ENCODE measurements at regions not wholly inside any gene's neighbourhood (a gene's known extent, or its start where the extent isn't known, plus 50 kb on each side); places are given as distances from the start of the nearest gene placed in this dataset.

- 47 to 51% methylated on average over 3 of the region's 3 CpGs for WGBS, 2 donors
- TF ChIP-seq EP300 (IDR thresholded peaks at IDR 0.05) (no peak), POLR2A (IDR thresholded peaks at IDR 0.05) (no peak), CTCF (IDR thresholded peaks at IDR 0.05) (no peak)
- Histone ChIP-seq H3K9me3 (no peaks in the 10 kb centered on the region), H3K4me1 (no peaks in the 10 kb centered on the region), H3K36me3 (no peaks in the 10 kb centered on the region), H3K27ac (no peak overlapping the region), H3K4me3 (no peak overlapping the region), H3K27me3 (no peaks in the 10 kb centered on the region)
- no peak for DNase-seq (ENCODE audit: low spot score in 2 of 2)
Measured at GRCh38 chr4:123522646-123523045, 126.1 kb downstream of the SPRY1 start.

- 91 to 94% methylated on average over 5 of the region's 5 CpGs for WGBS, 2 donors
- TF ChIP-seq EP300 (IDR thresholded peaks at IDR 0.05) (no peak), POLR2A (IDR thresholded peaks at IDR 0.05) (no peak), CTCF (IDR thresholded peaks at IDR 0.05) (no peak)
- no peaks in the 10 kb centered on the region for H3K9me3 ChIP-seq
- no peaks in the 10 kb centered on the region for H3K27me3 ChIP-seq
- no peak overlapping the region for H3K4me3 ChIP-seq
- H3K4me1 ChIP-seq: no peaks in the 10 kb centered on the region
- H3K27ac ChIP-seq: no peak overlapping the region
- H3K36me3 ChIP-seq: no peaks in the 10 kb centered on the region
- no peak for DNase-seq (ENCODE audit: low spot score in 2 of 2)
Measured at GRCh38 chr4:123524958-123525628, 128.5 kb downstream of the SPRY1 start.

GRCh38 chr4:123526511-123526910 is 129.9 kb downstream of the SPRY1 start:
- no peaks in the 10 kb centered on the region for H3K36me3 ChIP-seq
- DNase-seq (ENCODE audit: low spot score in 2 of 2): no peak
- WGBS, 2 donors: 71 to 77% methylated on average over 2 of the region's 2 CpGs

GRCh38 chr4:123528501-123529277 is 132.1 kb downstream of the SPRY1 start:
- no peak for DNase-seq (ENCODE audit: low spot score in 2 of 2)
- Histone ChIP-seq H3K27me3 (no peaks in the 10 kb centered on the region), H3K27ac (no peak overlapping the region), H3K4me3 (no peak overlapping the region), H3K36me3 (no peaks in the 10 kb centered on the region), H3K9me3 (peaks cover 0 to 2% (median 0%) of the 10 kb centered on the region in 4 donors), H3K4me1 (no peaks in the 10 kb centered on the region)
- TF ChIP-seq EP300 (IDR thresholded peaks at IDR 0.05) (no peak), POLR2A (IDR thresholded peaks at IDR 0.05) (no peak), CTCF (IDR thresholded peaks at IDR 0.05) (no peak)
- WGBS, 2 donors: 74 to 79% methylated on average over 3 of the region's 3 CpGs

More at GRCh38 chr4:123526511-123526910, 129.9 kb downstream of the SPRY1 start:
- Histone ChIP-seq H3K9me3 (no peaks in the 10 kb centered on the region), H3K4me3 (no peak overlapping the region), H3K27me3 (no peaks in the 10 kb centered on the region), H3K27ac (no peak overlapping the region), H3K4me1 (no peaks in the 10 kb centered on the region)
- TF ChIP-seq EP300 (IDR thresholded peaks at IDR 0.05) (no peak), POLR2A (IDR thresholded peaks at IDR 0.05) (no peak), CTCF (IDR thresholded peaks at IDR 0.05) (no peak)

- Histone ChIP-seq H3K27me3 (no peaks in the 10 kb centered on the region), H3K36me3 (no peaks in the 10 kb centered on the region), H3K4me1 (no peaks in the 10 kb centered on the region), H3K27ac (no peak overlapping the region), H3K9me3 (peaks cover 0 to 7% (median 2%) of the 10 kb centered on the region in 4 donors), H3K4me3 (no peak overlapping the region)
- no peak for TF ChIP-seq EP300 (IDR thresholded peaks at IDR 0.05)
- no peak for TF ChIP-seq POLR2A (IDR thresholded peaks at IDR 0.05)
- TF ChIP-seq CTCF (IDR thresholded peaks at IDR 0.05): no peak
- WGBS, 2 donors: 89 to 94% methylated on average over 2 of the region's 2 CpGs
- DNase-seq (ENCODE audit: low spot score in 2 of 2): no peak
Measured at GRCh38 chr4:123529278-123529568, 132.6 kb downstream of the SPRY1 start.
